ENCODE measurements at regions not wholly inside any gene's neighbourhood (a gene's known extent, or its start where the extent isn't known, plus 50 kb on each side); places are given as distances from the start of the nearest gene placed in this dataset.

GRCh38 chr4:173680278-173680677, 150.2 kb upstream of the HAND2 start (continued):
- TF ChIP-seq JUND (IDR thresholded peaks at IDR 0.05; ENCODE audit: low read length) = no peak
- TF ChIP-seq HDAC6 (IDR thresholded peaks at IDR 0.05; ENCODE audit: low read depth, low read length) = no peak
- TF ChIP-seq YY1 (IDR thresholded peaks at IDR 0.05; ENCODE audit: low read depth, low read length) = no peak
- no peak for TF ChIP-seq BACH1 (IDR thresholded peaks at IDR 0.05; ENCODE audit: low read length)
- TF ChIP-seq HDAC2 (IDR thresholded peaks at IDR 0.05; ENCODE audit: borderline replicate concordance in 1 of 2, low read depth in 2 of 2, low read length in 2 of 2) = no peak
